ENCODE measurements at regions not wholly inside any gene's neighbourhood (a gene's known extent, or its start where the extent isn't known, plus 50 kb on each side); places are given as distances from the start of the nearest gene placed in this dataset.

DNA sequence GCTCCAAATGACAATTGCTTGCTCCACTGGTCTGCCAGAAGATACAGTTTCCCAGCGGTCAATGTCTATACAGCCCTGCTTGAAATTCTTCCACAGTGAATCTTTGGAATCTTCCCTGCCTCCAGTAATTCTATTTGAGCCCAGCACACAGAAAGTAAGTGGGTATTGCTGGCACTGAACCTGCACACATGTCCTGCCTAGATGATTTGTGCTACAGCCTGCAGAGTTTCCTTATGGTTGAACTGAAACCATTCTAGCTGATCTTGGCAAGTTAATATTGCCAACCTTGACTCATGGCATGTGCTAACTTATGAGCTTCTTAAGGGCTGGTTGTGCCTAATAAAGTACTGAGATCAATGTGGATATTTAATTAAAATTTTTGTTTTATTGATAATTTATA, 553.8 kb upstream of the GNPDA2 start:
- TF ChIP-seq POLR2A (IDR thresholded peaks at IDR 0.05) (no peak), EP300 (IDR thresholded peaks at IDR 0.05) (no peak)
